Mucosa of stomach (tissue), 1 donor: ENCODE measurements at regions not wholly inside any gene's neighbourhood (a gene's known extent, or its start where the extent isn't known, plus 50 kb on each side); places are given as distances from the start of the nearest gene placed in this dataset.

Source experiments
- H3K27me3 ChIP-seq: one replicate; pipeline ENCODE4 v1.7.0; 2013; ENCODE audit warnings: mild to moderate bottlenecking, low read length; ENCODE audit not compliant: control insufficient read depth, insufficient read depth
- H3K36me3 ChIP-seq: one replicate; pipeline ENCODE4 v1.7.0; 2013; ENCODE audit warnings: low read length; ENCODE audit not compliant: control insufficient read depth, insufficient read depth
- H3K4me1 ChIP-seq: one replicate; pipeline ENCODE4 v1.7.0; 2013; ENCODE audit warnings: mild to moderate bottlenecking, low read length; ENCODE audit not compliant: control insufficient read depth, insufficient read depth
- H3K4me3 ChIP-seq: one replicate; pipeline ENCODE4 v1.7.0; 2013; ENCODE audit warnings: low read length
- H3K9ac ChIP-seq: one replicate; pipeline ENCODE4 v1.7.0; 2013; ENCODE audit warnings: mild to moderate bottlenecking, low read length, moderate library complexity
- H3K9me3 ChIP-seq: one replicate; pipeline ENCODE4 v1.7.0; 2013; ENCODE audit warnings: mild to moderate bottlenecking, low read length, moderate library complexity; ENCODE audit not compliant: control insufficient read depth
- donor health status: Pancreatic carcinoma.

DNA sequence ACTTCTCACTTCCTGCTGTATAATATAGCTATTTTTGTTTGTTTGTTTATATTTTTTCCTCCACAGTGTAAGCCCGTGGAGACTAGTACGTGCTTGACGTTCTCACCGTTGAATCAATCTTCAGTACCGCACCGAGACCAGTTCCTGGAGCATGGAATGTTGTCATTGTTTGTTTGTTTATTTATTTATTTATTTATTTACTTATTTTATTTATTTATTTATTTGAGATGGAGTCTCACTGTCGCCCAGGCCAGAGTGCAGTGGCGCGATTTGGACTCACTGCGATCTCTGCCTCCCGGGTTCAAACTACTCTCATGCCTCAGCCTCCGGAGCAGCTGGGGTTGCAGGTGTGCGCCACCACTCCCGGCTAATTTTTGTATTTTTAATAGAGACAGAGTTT, 506.6 kb upstream of the TMEM132C start:
- Histone ChIP-seq H3K27me3 (no peaks in the 10 kb centered on the region), H3K9me3 (no peaks in the 10 kb centered on the region), H3K9ac (no peak overlapping the region), H3K4me1 (no peaks in the 10 kb centered on the region), H3K36me3 (no peaks in the 10 kb centered on the region), H3K4me3 (no peak overlapping the region)

GRCh38 chr12:127760996-127761395, 506.0 kb upstream of the TMEM132C start:
- H3K27me3 ChIP-seq: no peaks in the 10 kb centered on the region
- H3K36me3 ChIP-seq: no peaks in the 10 kb centered on the region
- no peak overlapping the region for H3K4me3 ChIP-seq
- no peaks in the 10 kb centered on the region for H3K9me3 ChIP-seq
- no peak overlapping the region for H3K9ac ChIP-seq
- H3K4me1 ChIP-seq: no peaks in the 10 kb centered on the region

- Histone ChIP-seq H3K27me3 (no peaks in the 10 kb centered on the region), H3K4me3 (no peak overlapping the region), H3K9ac (no peak overlapping the region), H3K4me1 (no peaks in the 10 kb centered on the region), H3K9me3 (no peaks in the 10 kb centered on the region), H3K36me3 (no peaks in the 10 kb centered on the region)
Measured at GRCh38 chr12:127761880-127762279, 505.1 kb upstream of the TMEM132C start.

- Histone ChIP-seq H3K4me3 (no peak overlapping the region), H3K4me1 (no peaks in the 10 kb centered on the region)
Measured at GRCh38 chr12:127767656-127768055, 499.3 kb upstream of the TMEM132C start.

DNA sequence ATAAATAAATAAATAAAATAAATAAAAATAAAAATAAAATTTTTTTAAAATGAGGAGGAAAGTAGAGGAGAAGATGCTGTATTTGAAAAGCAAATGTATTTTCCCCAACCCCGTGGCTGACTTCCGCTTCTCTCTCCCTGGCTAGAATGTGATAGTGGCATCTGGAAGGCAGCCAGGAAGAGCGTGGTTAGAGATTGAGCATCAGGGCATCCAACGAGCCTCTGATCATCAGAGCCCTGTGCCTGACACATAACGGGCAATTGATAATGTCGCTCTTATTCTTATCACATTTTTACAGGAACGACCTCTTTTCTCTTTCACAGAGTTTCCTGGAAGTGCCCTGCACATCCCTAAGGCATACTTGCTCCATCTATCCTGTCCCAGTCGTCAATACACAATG, 496.9 kb upstream of the TMEM132C start:
- Histone ChIP-seq H3K9me3 (no peaks in the 10 kb centered on the region), H3K4me1 (no peaks in the 10 kb centered on the region), H3K36me3 (no peaks in the 10 kb centered on the region), H3K27me3 (no peaks in the 10 kb centered on the region), H3K9ac (no peak overlapping the region), H3K4me3 (no peak overlapping the region)

More at GRCh38 chr12:127767656-127768055, 499.3 kb upstream of the TMEM132C start:
- Histone ChIP-seq H3K36me3 (no peaks in the 10 kb centered on the region), H3K27me3 (no peaks in the 10 kb centered on the region), H3K9ac (no peak overlapping the region), H3K9me3 (no peaks in the 10 kb centered on the region)

DNA sequence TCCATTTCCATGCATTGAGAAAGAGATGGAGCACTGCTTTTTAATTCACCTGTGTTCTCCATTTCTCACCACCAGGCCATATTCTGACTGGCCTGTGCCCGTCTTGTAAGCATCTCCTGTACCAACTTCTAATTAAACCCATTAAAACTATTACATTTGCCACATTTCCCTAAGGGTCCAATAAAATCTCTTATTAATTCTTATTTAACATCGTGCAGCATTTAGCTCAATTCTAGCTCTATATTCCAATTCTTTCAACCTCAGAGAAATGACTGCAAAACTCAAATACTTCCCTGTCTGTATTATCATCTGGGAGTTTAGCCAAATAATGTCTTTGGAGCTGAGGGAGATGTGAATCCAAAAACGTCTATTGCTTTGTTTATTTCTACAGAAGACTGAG, 495.4 kb upstream of the TMEM132C start:
- no peak overlapping the region for H3K9ac ChIP-seq
- H3K4me3 ChIP-seq: no peak overlapping the region
- H3K36me3 ChIP-seq: no peaks in the 10 kb centered on the region
- H3K27me3 ChIP-seq: no peaks in the 10 kb centered on the region
- H3K4me1 ChIP-seq: no peaks in the 10 kb centered on the region
- no peaks in the 10 kb centered on the region for H3K9me3 ChIP-seq

DNA sequence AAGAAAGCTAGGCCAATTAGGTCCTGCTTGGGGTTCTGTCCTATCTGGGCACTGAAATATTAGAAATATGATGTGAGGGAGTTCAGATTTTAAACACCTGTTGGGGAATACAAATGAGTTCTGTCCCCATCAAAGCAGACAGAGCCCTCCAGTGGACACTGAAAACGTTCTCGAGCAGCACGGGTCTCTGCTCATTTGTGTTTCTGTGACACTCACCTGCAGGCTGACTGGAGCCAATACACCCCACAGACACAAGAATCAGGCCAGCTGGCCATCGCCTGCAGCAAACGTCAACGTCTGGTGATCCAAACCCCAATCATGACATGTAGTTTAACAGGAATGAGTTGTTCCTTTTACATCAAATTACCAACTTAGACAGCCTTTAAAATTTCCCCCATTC, 493.4 kb upstream of the TMEM132C start:
- Histone ChIP-seq H3K27me3 (no peaks in the 10 kb centered on the region), H3K4me1 (no peaks in the 10 kb centered on the region), H3K9me3 (no peaks in the 10 kb centered on the region), H3K36me3 (no peaks in the 10 kb centered on the region), H3K4me3 (no peak overlapping the region), H3K9ac (no peak overlapping the region)

- Histone ChIP-seq H3K9ac (no peak overlapping the region), H3K36me3 (no peaks in the 10 kb centered on the region), H3K27me3 (no peaks in the 10 kb centered on the region), H3K4me1 (no peaks in the 10 kb centered on the region), H3K4me3 (no peak overlapping the region), H3K9me3 (no peaks in the 10 kb centered on the region)
Measured at GRCh38 chr12:127774828-127775227, 492.1 kb upstream of the TMEM132C start.

GRCh38 chr12:127779301-127780045, 487.5 kb upstream of the TMEM132C start:
- Histone ChIP-seq H3K9me3 (no peaks in the 10 kb centered on the region), H3K4me3 (no peak overlapping the region), H3K9ac (no peak overlapping the region), H3K27me3 (no peaks in the 10 kb centered on the region), H3K36me3 (no peaks in the 10 kb centered on the region), H3K4me1 (no peaks in the 10 kb centered on the region)

- Histone ChIP-seq H3K4me3 (no peak overlapping the region), H3K9me3 (no peaks in the 10 kb centered on the region), H3K4me1 (no peaks in the 10 kb centered on the region), H3K9ac (no peak overlapping the region), H3K36me3 (no peaks in the 10 kb centered on the region), H3K27me3 (no peaks in the 10 kb centered on the region)
Measured at GRCh38 chr12:127780881-127781280, 486.1 kb upstream of the TMEM132C start.

- Histone ChIP-seq H3K27me3 (no peaks in the 10 kb centered on the region), H3K4me1 (no peaks in the 10 kb centered on the region), H3K9me3 (no peaks in the 10 kb centered on the region), H3K36me3 (no peaks in the 10 kb centered on the region), H3K4me3 (no peak overlapping the region), H3K9ac (no peak overlapping the region)
Measured at GRCh38 chr12:127781336-127781735, 485.6 kb upstream of the TMEM132C start.

DNA sequence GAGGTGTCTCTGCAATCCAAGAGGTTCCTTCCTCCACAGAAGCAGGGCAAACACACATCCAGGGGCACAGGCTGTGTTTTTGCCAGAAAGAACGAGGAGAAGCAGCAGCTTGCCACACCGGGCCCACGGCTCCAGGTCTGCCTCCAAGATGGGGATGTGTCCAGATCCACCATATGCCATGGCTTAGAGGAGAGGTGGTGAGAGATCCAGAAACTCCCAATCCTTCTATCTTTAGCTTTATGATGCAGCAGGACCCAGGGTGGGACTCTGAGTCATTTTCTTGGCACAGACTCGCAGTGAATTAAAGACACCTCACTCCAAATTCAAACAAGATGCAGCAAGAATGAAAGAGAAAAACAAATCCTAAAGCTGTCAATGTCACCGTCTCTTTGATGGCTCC, 481.4 kb upstream of the TMEM132C start:
- H3K27me3 ChIP-seq: no peaks in the 10 kb centered on the region
- no peaks in the 10 kb centered on the region for H3K9me3 ChIP-seq
- no peaks in the 10 kb centered on the region for H3K4me1 ChIP-seq
- no peak overlapping the region for H3K9ac ChIP-seq
- no peaks in the 10 kb centered on the region for H3K36me3 ChIP-seq
- H3K4me3 ChIP-seq: no peak overlapping the region
